Activated naive CD8-positive, alpha-beta T cell treated with anti-CD3 and anti-CD28 coated beads, Interleukin-2, amount 50 U/mL, for 24 hours (primary cell): ENCODE measurements at regions not wholly inside any gene's neighbourhood (a gene's known extent, or its start where the extent isn't known, plus 50 kb on each side); places are given as distances from the start of the nearest gene placed in this dataset.
A peak's percentile ranks its signal among the peaks of the same experiment; 100 is the strongest.
"Not testable (repeated sequence)": the region's sequence is repeated elsewhere in the genome, so short reads cannot be mapped to it uniquely, and the experiment has no call there.

Experiments used
- ATAC-seq: fragments of 150-1000 bp; cut with Tn5 transposase; one replicate; pipeline ENCODE4 v1.10.0; 2021
- DNase-seq: peaks from one replicate; pipeline ENCODE4 v3.0.0; 2021
- H3K27ac Mint-ChIP-seq: one replicate; pipeline ENCODE4 v1.8.0; 2021; ENCODE audit warnings: mild to moderate bottlenecking, mixed read lengths
- H3K27me3 Mint-ChIP-seq: one replicate; pipeline ENCODE4 v1.8.0; 2021; ENCODE audit warnings: mixed read lengths
- H3K36me3 Mint-ChIP-seq: one replicate; pipeline ENCODE4 v1.8.0; 2021; ENCODE audit warnings: low read depth, mixed read lengths
- H3K4me1 Mint-ChIP-seq: one replicate; pipeline ENCODE4 v1.8.0; 2021; ENCODE audit warnings: mixed read lengths
- H3K4me3 Mint-ChIP-seq: one replicate; pipeline ENCODE4 v1.8.0; 2021; ENCODE audit warnings: mild to moderate bottlenecking, moderate library complexity, mixed read lengths
- H3K9me3 Mint-ChIP-seq: one replicate; pipeline ENCODE4 v1.8.0; 2021; ENCODE audit warnings: mixed read lengths

DNA sequence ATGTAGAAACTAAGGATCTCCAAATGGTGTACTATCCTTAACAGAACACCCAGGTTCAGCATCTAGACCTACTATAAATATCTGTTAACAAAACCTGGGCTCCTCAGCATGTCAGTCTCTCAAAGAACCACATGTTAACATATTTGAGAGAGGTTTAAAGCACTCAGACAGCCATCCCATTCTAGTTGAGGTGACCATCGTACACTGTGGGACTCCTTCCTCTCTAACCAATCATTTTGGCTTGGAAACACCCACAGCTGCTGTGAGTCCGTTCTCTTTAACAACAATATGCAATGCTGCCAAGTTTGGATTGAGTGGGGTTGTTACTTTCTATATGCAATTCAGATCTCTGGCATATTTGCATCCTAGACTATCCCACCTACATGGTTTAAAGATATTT is 105.8 kb downstream of the MRPL39 start:
- H3K4me1 Mint-ChIP-seq = peaks cover 81% of the 10 kb centered on the region
- H3K27ac Mint-ChIP-seq = peak overlapping the region; percentile 97
- peak; percentile 2 for ATAC-seq

DNA sequence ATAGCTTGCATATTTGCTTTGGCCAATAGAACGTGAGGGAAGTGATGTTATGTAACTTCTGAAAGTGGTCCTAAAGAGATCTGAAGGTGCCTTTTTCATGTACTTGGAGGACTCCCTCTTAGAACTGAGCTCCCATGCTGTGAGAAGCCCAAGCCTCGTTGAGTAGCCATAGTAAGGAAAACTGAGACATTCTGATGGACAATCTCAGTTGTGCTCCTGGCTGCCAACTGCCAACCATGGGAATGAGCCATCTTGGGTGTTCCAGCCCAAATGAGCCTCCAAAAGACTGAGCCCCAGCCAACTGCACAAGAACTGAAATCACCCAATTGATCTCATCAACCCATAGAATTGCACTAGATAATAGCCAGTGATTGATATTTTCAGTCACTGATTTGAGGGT is 106.7 kb downstream of the MRPL39 start:
- ATAC-seq = no peak
- Mint-ChIP-seq H3K36me3 (peaks cover 69% of the 10 kb centered on the region), H3K4me3 (peak overlapping the region; percentile 58), H3K4me1 (peaks cover 76% of the 10 kb centered on the region), H3K27ac (peak overlapping the region; percentile 97), H3K9me3 (peaks cover 30% of the 10 kb centered on the region), H3K27me3 (no peaks in the 10 kb centered on the region)
- no peak for DNase-seq

More for the DNA sequence above, 105.8 kb downstream of the MRPL39 start:
- H3K9me3 Mint-ChIP-seq = peaks cover 33% of the 10 kb centered on the region
- no peak for DNase-seq
- H3K36me3 Mint-ChIP-seq = peaks cover 63% of the 10 kb centered on the region
- no peaks in the 10 kb centered on the region for H3K27me3 Mint-ChIP-seq
- peak overlapping the region; percentile 58 for H3K4me3 Mint-ChIP-seq

DNA sequence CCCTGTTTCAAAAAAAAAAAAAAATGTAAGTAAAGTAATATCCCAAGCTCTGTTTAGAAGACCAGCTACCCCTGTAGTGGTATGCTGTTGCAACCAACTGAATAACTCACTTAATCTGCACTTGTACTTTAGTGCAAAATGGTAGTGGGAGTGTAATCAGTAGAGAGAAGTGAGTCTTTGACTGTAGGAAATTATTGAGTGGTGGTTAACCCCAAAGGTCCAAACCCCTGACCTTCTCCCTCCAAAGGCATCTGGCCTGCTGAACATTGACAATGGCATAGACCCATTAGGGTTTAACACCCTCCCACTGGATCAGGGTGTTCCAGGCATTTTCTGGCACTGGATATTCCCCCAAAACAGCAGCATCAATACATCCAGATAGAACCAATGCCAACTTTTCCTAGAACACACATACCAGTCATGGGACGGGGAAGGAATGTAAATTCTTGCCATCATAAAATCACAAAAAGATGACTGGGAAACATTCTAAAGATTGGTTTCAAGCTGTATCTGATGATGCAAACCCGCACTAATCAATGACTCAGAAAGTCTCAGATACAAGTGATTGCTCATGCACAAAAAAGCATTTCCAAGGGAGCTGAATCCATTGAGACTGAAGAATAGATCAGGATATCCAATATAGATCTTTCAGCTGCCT is 110.3 kb downstream of the MRPL39 start:
- peaks cover 55% of the 10 kb centered on the region for H3K4me1 Mint-ChIP-seq
- peaks cover 63% of the 10 kb centered on the region for H3K36me3 Mint-ChIP-seq
- no peak overlapping the region for H3K27ac Mint-ChIP-seq
- no peaks in the 10 kb centered on the region for H3K27me3 Mint-ChIP-seq
- DNase-seq = no peak
- ATAC-seq = no peak
- no peak overlapping the region for H3K4me3 Mint-ChIP-seq
- peaks cover 24% of the 10 kb centered on the region for H3K9me3 Mint-ChIP-seq

DNA sequence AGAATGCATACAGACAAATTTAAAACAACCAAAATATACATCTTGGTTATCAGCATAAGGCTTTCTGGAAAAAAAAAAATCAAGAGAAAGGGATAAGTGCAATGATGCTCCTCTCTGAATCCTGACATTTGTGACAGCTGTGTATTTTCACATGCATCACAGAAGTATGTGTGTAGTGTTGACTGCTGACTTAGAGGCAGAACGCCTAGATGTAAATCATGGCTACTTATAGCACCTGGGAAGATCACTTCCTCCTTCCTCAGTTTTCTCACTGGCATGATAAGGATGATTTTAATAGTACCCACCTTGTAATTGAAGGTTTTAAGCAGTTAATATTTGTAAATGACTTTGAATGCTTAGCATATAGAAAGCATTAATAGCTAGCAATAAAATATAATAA is 112.5 kb downstream of the MRPL39 start:
- ATAC-seq = no peak
- H3K9me3 Mint-ChIP-seq = peaks cover 17% of the 10 kb centered on the region

DNA sequence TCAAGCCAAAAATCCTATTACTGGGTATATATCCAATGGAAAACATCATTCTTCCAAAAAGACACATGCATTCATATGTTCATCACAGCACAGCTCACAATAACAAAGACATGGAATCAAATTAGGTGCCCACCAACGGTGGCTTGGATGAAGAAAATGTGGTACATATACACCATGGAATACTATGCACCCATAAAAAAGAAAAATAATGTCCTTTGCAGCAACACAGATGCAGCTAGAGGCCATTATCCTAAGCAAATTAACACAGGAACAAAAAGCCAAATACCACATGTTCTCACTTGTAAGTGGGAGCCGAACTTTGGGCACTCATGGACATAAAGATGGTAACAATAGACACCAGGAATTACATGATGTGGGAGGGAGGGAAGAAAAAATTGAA is 113.6 kb downstream of the MRPL39 start:
- H3K9me3 Mint-ChIP-seq = peaks cover 11% of the 10 kb centered on the region
- H3K36me3 Mint-ChIP-seq = peaks cover 62% of the 10 kb centered on the region
- H3K27me3 Mint-ChIP-seq = no peaks in the 10 kb centered on the region
- ATAC-seq (no peak), DNase-seq (no peak)
- H3K4me3 Mint-ChIP-seq = no peak overlapping the region
- H3K27ac Mint-ChIP-seq = no peak overlapping the region
- H3K4me1 Mint-ChIP-seq = peaks cover 62% of the 10 kb centered on the region

More for the DNA sequence above, 112.5 kb downstream of the MRPL39 start:
- Mint-ChIP-seq H3K36me3 (peaks cover 63% of the 10 kb centered on the region), H3K27ac (no peak overlapping the region), H3K27me3 (no peaks in the 10 kb centered on the region), H3K4me1 (peaks cover 57% of the 10 kb centered on the region), H3K4me3 (no peak overlapping the region)
- DNase-seq = no peak

DNA sequence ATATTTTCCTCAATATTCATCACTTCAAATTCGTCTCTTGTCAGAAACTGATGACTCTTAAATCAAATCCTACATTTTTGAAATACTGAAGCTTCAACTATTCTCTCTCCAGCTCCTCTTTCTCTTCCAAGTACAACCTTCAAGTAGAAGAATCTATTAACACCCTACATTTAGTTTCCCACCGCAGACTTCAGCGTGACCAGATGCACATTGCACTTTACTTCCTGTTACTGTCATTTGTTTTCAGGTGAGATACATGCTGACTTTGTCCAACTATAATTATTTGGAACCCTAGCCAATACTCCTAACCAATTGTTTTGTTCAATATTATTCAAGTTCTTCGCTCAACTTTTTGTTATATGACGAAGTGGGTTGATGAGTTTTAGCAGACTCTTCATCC is 116.0 kb downstream of the MRPL39 start:
- Mint-ChIP-seq H3K27ac (peak overlapping the region; percentile 95), H3K4me1 (peaks cover 69% of the 10 kb centered on the region), H3K36me3 (peaks cover 50% of the 10 kb centered on the region), H3K27me3 (no peaks in the 10 kb centered on the region), H3K4me3 (peak overlapping the region; percentile 44), H3K9me3 (peaks cover 8% of the 10 kb centered on the region)
- DNase-seq (no peak), ATAC-seq (no peak)

DNA sequence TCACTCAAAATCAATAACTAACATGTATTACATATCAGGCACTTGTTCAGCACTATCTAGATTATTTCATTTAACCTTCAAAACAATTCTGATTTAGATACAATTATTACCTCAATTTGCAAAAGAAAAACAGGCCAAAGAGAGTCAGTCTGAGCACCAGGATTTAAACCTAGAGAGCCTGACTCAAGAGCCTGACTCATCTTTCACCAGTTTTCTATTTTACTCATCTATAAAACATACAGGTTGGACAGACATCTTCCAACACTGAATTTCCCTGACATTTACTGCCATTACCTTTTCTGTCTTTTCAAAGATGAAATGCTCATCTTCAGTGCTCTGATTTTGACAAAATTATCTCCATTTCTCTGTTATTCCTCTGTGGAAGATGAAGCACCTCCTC is 116.5 kb downstream of the MRPL39 start:
- H3K27me3 Mint-ChIP-seq = no peaks in the 10 kb centered on the region
- peak overlapping the region; percentile 44 for H3K4me3 Mint-ChIP-seq
- ATAC-seq (peak; percentile 70), DNase-seq (no peak)
- H3K36me3 Mint-ChIP-seq = peaks cover 45% of the 10 kb centered on the region
- peaks cover 75% of the 10 kb centered on the region for H3K4me1 Mint-ChIP-seq
- H3K27ac Mint-ChIP-seq = peak overlapping the region; percentile 95
- H3K9me3 Mint-ChIP-seq = peaks cover 8% of the 10 kb centered on the region

DNA sequence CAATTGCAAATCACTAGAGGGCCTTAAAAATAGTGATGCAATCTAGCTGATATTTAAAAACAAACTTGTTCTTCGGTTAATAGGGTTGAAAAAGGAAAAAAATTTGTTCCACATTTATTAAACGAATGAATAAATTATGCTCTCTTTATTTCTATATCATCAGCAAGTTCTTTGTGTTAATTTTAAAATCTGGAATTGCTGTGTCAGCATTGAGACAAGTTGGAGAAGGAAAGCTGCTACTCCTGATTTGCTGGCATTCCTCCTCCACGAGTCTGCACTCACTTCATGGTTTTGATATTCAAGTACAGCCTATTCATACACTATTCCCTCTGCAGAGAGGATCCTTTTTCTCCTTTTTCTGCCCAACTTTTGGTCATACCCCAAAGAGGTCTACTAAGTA is 117.6 kb downstream of the MRPL39 start:
- H3K4me1 Mint-ChIP-seq = peaks cover 80% of the 10 kb centered on the region
- ATAC-seq (no peak), DNase-seq (no peak)
- H3K4me3 Mint-ChIP-seq = no peak overlapping the region
- peaks cover 51% of the 10 kb centered on the region for H3K36me3 Mint-ChIP-seq
- H3K27me3 Mint-ChIP-seq = no peaks in the 10 kb centered on the region
- peaks cover 15% of the 10 kb centered on the region for H3K9me3 Mint-ChIP-seq
- peak overlapping the region; percentile 95 for H3K27ac Mint-ChIP-seq

DNA sequence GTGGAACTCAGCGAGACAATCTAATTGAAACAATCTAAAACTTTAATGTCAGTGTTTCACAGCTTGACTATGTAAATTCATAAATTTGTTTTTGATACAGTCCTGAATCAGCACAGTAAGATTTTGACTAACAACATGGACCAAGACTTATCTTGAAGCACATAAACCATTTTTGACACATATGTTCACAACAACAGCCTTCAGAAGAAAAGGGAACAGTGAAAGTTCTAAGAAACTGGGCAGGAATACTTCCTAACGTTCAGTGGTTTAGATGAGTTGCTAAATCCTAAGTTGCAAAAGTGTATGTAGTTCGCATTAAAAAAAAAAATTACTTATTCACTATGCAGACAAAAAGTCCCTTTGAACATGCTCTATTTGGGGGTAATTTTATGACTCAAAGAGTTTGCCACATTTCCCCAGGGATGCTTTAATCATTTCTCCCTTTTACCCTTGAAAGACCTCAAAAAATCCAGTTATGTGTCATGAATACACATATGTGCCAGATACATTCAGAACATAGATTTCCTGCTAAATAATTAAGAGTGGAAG is 120.2 kb downstream of the MRPL39 start:
- Mint-ChIP-seq H3K27me3 (no peaks in the 10 kb centered on the region), H3K27ac (peak overlapping the region; percentile 95), H3K9me3 (peaks cover 35% of the 10 kb centered on the region), H3K4me1 (peaks cover 79% of the 10 kb centered on the region), H3K36me3 (peaks cover 64% of the 10 kb centered on the region), H3K4me3 (peak overlapping the region; percentile 60)
- DNase-seq (no peak), ATAC-seq (peak; percentile 86)

DNA sequence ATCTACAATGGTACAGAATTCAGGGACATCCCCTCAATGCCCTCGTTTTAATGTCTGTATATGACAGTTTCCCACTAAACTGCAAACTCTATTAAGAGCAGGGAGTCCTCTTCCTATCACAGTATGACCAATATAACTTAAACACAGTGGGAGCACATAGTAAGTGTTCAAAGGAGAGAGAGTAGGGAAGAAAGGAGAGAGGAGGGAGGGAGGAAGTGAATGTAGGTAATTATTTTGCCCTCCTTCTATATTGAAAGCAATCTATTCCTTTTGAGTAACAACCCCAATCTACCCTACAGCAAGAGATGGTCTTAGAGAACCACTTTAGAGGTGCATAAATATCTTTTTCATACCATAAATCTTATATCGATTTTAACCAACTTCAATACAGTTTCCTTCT is 121.4 kb downstream of the MRPL39 start:
- peak overlapping the region; percentile 60 for H3K4me3 Mint-ChIP-seq
- H3K4me1 Mint-ChIP-seq = peaks cover 68% of the 10 kb centered on the region
- H3K36me3 Mint-ChIP-seq = peaks cover 64% of the 10 kb centered on the region
- H3K27ac Mint-ChIP-seq = peak overlapping the region; percentile 95
- no peaks in the 10 kb centered on the region for H3K27me3 Mint-ChIP-seq
- DNase-seq = no peak
- H3K9me3 Mint-ChIP-seq = peaks cover 42% of the 10 kb centered on the region
- ATAC-seq = no peak

DNA sequence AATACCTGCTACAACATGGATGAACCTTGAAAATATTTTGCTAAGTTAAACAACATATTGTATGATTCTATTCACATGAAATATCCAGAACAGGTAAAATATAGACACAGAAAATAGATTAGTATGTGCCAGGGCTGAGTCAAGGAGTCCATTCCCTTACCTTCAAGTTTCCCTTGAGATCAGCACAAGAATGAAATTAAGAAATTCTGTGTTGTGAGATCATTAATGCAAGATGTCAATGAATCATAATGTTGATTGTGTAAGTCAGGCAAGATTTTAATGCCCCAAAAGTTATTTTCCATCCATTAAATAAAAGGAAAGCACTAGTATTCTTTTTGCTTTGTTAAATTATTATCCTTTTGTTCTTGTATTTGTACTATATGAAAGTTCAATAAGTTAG is 139.4 kb downstream of the MRPL39 start:
- Mint-ChIP-seq H3K36me3 (peaks cover 37% of the 10 kb centered on the region), H3K4me3 (no peak overlapping the region), H3K9me3 (peaks cover 21% of the 10 kb centered on the region), H3K27ac (no peak overlapping the region), H3K27me3 (no peaks in the 10 kb centered on the region), H3K4me1 (peaks cover 58% of the 10 kb centered on the region)
- ATAC-seq (no peak), DNase-seq (no peak)

DNA sequence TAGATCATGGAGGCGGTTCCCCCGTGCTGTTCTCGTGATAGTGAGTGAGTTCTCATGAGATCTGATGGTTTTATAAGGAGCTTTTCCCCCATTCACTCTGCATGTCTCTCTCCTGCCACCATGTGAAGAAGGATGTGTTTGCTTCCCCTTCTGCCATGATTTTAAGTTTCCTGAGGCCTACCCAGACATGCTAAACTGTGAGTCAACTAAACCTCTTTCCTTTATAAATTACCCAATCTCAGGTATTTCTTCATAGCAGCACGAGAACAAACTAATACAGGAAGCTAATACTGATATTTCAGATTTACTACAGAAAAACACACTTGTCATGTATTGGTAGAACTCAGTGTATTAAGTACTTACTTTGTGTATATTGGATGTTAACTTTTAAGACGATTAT is 140.2 kb downstream of the MRPL39 start:
- H3K4me1 Mint-ChIP-seq = peaks cover 64% of the 10 kb centered on the region
- not testable (repeated sequence) for ATAC-seq, H3K4me3 Mint-ChIP-seq, DNase-seq, H3K27me3 Mint-ChIP-seq
- peaks cover 13% of the 10 kb centered on the region for H3K9me3 Mint-ChIP-seq
- peak overlapping the region; percentile 63 for H3K27ac Mint-ChIP-seq
- H3K36me3 Mint-ChIP-seq = peaks cover 30% of the 10 kb centered on the region

DNA sequence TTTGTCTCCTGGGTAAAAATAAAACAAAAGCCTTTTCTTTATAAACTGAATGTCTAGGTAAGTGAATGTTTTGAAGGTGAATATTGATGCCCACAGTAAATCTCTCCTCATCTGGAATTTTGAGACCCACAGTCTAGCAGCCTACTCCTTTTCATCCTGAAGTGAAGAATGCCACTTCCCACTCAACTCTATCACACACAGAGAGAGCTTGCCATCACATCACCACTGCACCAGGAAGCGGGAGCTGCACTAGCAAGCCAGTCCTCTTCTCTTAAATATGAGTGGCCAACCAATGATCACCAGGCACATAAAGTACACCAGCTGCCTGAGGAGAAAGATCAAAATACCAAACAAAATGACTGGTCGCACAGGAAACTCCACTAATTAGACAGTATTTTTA is 140.8 kb downstream of the MRPL39 start:
- ATAC-seq = no peak
- Mint-ChIP-seq H3K9me3 (peaks cover 7% of the 10 kb centered on the region), H3K4me1 (peaks cover 70% of the 10 kb centered on the region), H3K27me3 (no peaks in the 10 kb centered on the region), H3K36me3 (peaks cover 28% of the 10 kb centered on the region), H3K4me3 (no peak overlapping the region), H3K27ac (peak overlapping the region; percentile 63)
- no peak for DNase-seq

DNA sequence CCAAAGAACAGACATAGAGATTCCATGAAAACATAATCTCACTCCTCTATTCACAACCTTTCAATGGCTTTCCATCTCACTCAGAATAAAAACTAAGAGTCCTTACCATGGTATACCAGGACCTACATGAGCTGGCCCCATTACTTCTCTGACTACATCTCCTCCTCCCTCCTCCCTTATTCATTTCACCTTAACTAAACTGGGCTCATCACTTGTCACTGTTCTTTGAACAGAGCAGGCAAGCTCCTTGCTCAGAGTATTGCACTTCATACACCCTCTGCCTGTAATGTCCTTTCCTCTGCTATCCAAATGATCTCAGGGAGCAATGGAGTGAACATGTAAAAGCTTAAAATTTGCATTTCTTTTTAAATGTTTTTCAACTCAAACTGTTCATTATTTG is 142.0 kb downstream of the MRPL39 start:
- ATAC-seq = peak; percentile 22
- no peaks in the 10 kb centered on the region for H3K27me3 Mint-ChIP-seq
- H3K27ac Mint-ChIP-seq = peak overlapping the region; percentile 99
- no peak for DNase-seq
- peaks cover 79% of the 10 kb centered on the region for H3K4me1 Mint-ChIP-seq
- H3K9me3 Mint-ChIP-seq = peaks cover 3% of the 10 kb centered on the region
- peak overlapping the region; percentile 67 for H3K4me3 Mint-ChIP-seq
- peaks cover 33% of the 10 kb centered on the region for H3K36me3 Mint-ChIP-seq

DNA sequence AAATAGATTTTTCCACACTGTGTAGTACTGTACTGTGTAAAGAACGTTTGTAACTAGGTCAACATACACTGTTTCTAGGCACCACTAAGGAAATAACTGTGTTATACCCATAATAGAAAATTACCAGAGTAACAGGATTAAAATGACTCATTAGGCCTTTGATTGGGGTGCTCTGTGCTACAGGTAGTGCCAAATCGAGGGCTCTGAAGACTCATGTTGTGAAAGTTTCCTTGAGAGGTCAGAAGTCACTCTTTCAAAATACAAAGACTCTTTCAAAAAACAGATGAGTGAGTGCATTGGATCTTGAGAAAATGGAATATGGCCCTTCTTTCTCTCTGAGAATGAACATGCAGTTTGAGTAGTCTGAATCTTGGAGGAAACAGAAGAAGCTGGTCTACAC is 143.0 kb downstream of the MRPL39 start:
- peak; percentile 83 for ATAC-seq
- peak overlapping the region; percentile 67 for H3K4me3 Mint-ChIP-seq
- peaks cover 88% of the 10 kb centered on the region for H3K4me1 Mint-ChIP-seq
- peak overlapping the region; percentile 99 for H3K27ac Mint-ChIP-seq
- no peaks in the 10 kb centered on the region for H3K27me3 Mint-ChIP-seq
- DNase-seq = no peak
- peaks cover 38% of the 10 kb centered on the region for H3K36me3 Mint-ChIP-seq
- peaks cover 10% of the 10 kb centered on the region for H3K9me3 Mint-ChIP-seq
